GM06990 (cell line): ENCODE measurements at regions not wholly inside any gene's neighbourhood (a gene's known extent, or its start where the extent isn't known, plus 50 kb on each side); places are given as distances from the start of the nearest gene placed in this dataset.
"Not testable (repeated sequence)": the region's sequence is repeated elsewhere in the genome, so short reads cannot be mapped to it uniquely, and the experiment has no call there.

Source experiments
- DNase-seq: peaks from one replicate; pipeline ENCODE4 v3.0.0-alpha.2; 2011; ENCODE audit not compliant: insufficient read length; ENCODE audit errors: extremely low read depth
- H3K27me3 ChIP-seq: replicated peaks from 2 replicates; pipeline ENCODE4 v1.6.0; 2011; ENCODE audit warnings: low read length; ENCODE audit not compliant: control insufficient read depth, insufficient read depth
- H3K36me3 ChIP-seq: 2 replicates; pipeline ENCODE4 v1.5.1; 2011; ENCODE audit warnings: low read length; ENCODE audit not compliant: control insufficient read depth, insufficient read depth
- H3K4me3 ChIP-seq: replicated peaks from 2 replicates; pipeline ENCODE4 v1.5.1; 2011; ENCODE audit warnings: low read depth, mild to moderate bottlenecking, control low read depth, low read length
- CTCF ChIP-seq: IDR thresholded peaks from 2 replicates; pipeline ENCODE4 v1.5.1; 2011; ENCODE audit warnings: low read length, control low read depth, mild to moderate bottlenecking, inconsistent platforms; ENCODE audit not compliant: insufficient read depth, poor library complexity, severe bottlenecking

- no peaks in the 10 kb centered on the region for H3K36me3 ChIP-seq
- no peaks in the 10 kb centered on the region for H3K27me3 ChIP-seq
- H3K4me3 ChIP-seq, result no peak overlapping the region
- no peak for TF ChIP-seq CTCF
- no peak for DNase-seq
Measured at GRCh38 chr1:59215766-59216291, 81.1 kb upstream of the FGGY start.

GRCh38 chr1:59217439-59217838 lies 79.5 kb upstream of the FGGY start:
- not testable (repeated sequence) for H3K4me3 ChIP-seq, H3K36me3 ChIP-seq, H3K27me3 ChIP-seq, DNase-seq

GRCh38 chr1:59218521-59219236 lies 78.2 kb upstream of the FGGY start:
- TF ChIP-seq CTCF, result no peak
- H3K4me3 ChIP-seq, result no peak overlapping the region
- H3K27me3 ChIP-seq, result no peaks in the 10 kb centered on the region
- H3K36me3 ChIP-seq, result no peaks in the 10 kb centered on the region
- DNase-seq, result no peak

GRCh38 chr1:59219916-59220315 lies 77.0 kb upstream of the FGGY start:
- no peak for TF ChIP-seq CTCF
- no peak for DNase-seq
- Histone ChIP-seq H3K27me3 (no peaks in the 10 kb centered on the region), H3K4me3 (no peak overlapping the region), H3K36me3 (no peaks in the 10 kb centered on the region)

DNA sequence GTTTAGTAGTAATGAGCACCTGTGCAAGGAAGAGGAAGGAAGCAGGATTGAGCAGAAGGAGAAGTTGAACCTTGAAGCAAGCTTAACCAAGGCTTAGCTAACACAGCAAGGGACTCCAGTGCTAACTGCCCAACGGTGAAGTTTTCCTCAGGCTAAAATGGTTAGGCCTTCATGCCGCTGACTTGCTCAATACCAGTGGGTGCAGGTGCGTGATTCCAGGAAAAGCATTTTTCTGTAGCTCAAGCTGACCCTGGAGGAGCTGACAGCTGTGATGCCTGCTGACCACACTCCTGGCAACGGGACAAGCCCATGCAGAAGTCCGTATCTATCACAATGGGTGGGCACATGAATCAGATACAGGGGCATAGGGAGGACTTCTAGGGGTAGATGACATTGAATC lies 76.5 kb upstream of the FGGY start:
- Histone ChIP-seq H3K27me3 (no peaks in the 10 kb centered on the region), H3K36me3 (no peaks in the 10 kb centered on the region), H3K4me3 (no peak overlapping the region)
- no peak for TF ChIP-seq CTCF
- no peak for DNase-seq

- Histone ChIP-seq H3K4me3 (no peak overlapping the region), H3K36me3 (no peaks in the 10 kb centered on the region), H3K27me3 (no peaks in the 10 kb centered on the region)
- no peak for DNase-seq
- TF ChIP-seq CTCF, result no peak
Measured at GRCh38 chr1:59223198-59223597, 73.7 kb upstream of the FGGY start.
